Ishikawa (cell line): ENCODE measurements at regions not wholly inside any gene's neighbourhood (a gene's known extent, or its start where the extent isn't known, plus 50 kb on each side); places are given as distances from the start of the nearest gene placed in this dataset.

Experiments used
- CEBPB ChIP-seq: IDR thresholded peaks from 2 replicates; pipeline ENCODE4 v1.6.1; 2012
- CREB1 ChIP-seq: IDR thresholded peaks from 2 replicates; pipeline ENCODE4 v1.6.1; 2012; ENCODE audit warnings: low read depth
- EGR1 ChIP-seq: IDR thresholded peaks from 2 replicates; pipeline ENCODE4 v1.6.1; 2012
- EP300 ChIP-seq: IDR thresholded peaks from 2 replicates; pipeline ENCODE4 v1.6.1; 2012; ENCODE audit warnings: borderline replicate concordance
- FOXM1 ChIP-seq: IDR thresholded peaks from 2 replicates; pipeline ENCODE4 v1.6.1; 2012; ENCODE audit warnings: low read depth, borderline replicate concordance
- RAD21 ChIP-seq: IDR thresholded peaks from 2 replicates; pipeline ENCODE4 v1.6.1; 2012; ENCODE audit warnings: low read depth
- REST ChIP-seq: IDR thresholded peaks from 2 replicates; pipeline ENCODE4 v1.6.1; 2012; ENCODE audit warnings: low read depth, mild to moderate bottlenecking
- TAF1 ChIP-seq: IDR thresholded peaks from 2 replicates; pipeline ENCODE4 v1.6.1; 2012; ENCODE audit warnings: low read depth, mild to moderate bottlenecking
- USF1 ChIP-seq: IDR thresholded peaks from 2 replicates; pipeline ENCODE4 v1.6.1; 2012

- no peak for TF ChIP-seq FOXM1
- TF ChIP-seq RAD21 = no peak
- TF ChIP-seq EP300 = no peak
- TF ChIP-seq CREB1 = no peak
- TF ChIP-seq TAF1 = no peak
- no peak for TF ChIP-seq CEBPB
- no peak for TF ChIP-seq EGR1
- no peak for TF ChIP-seq USF1
- TF ChIP-seq REST = no peak
Observed at GRCh38 chr10:123257904-123258456, 103.8 kb downstream of the BUB3 start.
